ENCODE measurements at regions not wholly inside any gene's neighbourhood (a gene's known extent, or its start where the extent isn't known, plus 50 kb on each side); places are given as distances from the start of the nearest gene placed in this dataset.

- TF ChIP-seq MYC (IDR thresholded peaks at IDR 0.05; ENCODE audit: low read depth, low read length) (no peak), CTCF (IDR thresholded peaks at IDR 0.05; ENCODE audit: low read depth, low read length) (no peak), POLR2A (IDR thresholded peaks at IDR 0.05; ENCODE audit: extremely low read depth, insufficient read length) (no peak)
- TF ChIP-seq, protein P1, sequence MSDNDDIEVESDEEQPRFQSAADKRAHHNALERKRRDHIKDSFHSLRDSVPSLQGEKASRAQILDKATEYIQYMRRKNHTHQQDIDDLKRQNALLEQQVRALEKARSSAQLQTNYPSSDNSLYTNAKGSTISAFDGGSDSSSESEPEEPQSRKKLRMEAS (IDR thresholded peaks at IDR 0.05; ENCODE audit: low read depth, low read length): no peak
- no peak for DNase-seq (ENCODE audit: low read depth)
- H3K4me3 ChIP-seq (ENCODE audit: low read depth, low read length): no peak overlapping the region
These were observed 167.8 kb downstream of the IRF8 start for GRCh38 chr16:86066811-86067210.

DNA sequence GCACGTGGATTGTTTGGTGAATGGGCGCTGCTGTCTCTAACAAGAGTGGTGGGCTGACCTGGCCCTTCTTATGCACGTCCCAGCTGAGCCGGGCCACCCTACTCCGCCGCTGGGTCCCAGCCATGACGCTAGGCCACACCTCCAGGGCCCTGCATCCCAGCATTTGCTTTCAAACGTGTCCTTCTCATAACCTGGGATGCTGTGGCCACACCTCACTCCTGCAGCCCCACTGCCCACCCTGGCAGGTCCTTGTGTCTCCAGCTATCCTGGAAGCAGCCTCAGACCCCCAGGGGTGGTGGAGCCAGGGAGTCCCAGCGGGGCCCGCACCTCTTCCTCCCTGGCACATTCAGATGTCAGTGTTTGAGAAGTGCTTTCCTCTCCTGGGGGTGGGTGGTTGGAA, 168.6 kb downstream of the IRF8 start:
- no peak for TF ChIP-seq CTCF (IDR thresholded peaks at IDR 0.05; ENCODE audit: low read depth, low read length)
- TF ChIP-seq POLR2A (IDR thresholded peaks at IDR 0.05; ENCODE audit: extremely low read depth, insufficient read length): no peak
- TF ChIP-seq, protein P1 (IDR thresholded peaks at IDR 0.05; ENCODE audit: low read depth, low read length): no peak
- TF ChIP-seq MYC (IDR thresholded peaks at IDR 0.05; ENCODE audit: low read depth, low read length): no peak
- no peak for DNase-seq (ENCODE audit: low read depth)
- H3K4me3 ChIP-seq (ENCODE audit: low read depth, low read length): no peak overlapping the region

DNA sequence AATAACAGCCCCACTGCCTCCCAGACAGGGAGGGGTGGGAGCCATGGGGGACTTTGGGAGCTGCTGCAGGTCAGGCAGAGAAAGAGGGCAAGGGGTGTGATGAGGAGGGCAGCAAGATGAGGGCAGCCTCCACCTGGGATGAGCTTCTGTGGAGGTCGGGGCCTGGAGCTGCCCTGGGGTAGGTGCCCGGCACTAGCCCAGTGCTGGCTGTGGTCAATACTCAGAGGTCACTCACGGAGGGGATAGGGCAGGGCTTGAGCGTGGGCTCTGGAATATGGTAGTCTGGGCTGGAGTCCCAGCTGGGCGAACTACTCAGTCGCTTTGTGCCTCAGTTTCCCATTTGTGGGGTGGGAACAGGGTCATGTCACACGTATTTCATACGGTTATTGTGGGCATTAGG, 169.0 kb downstream of the IRF8 start:
- TF ChIP-seq, protein P1 (IDR thresholded peaks at IDR 0.05; ENCODE audit: low read depth, low read length): no peak
- TF ChIP-seq POLR2A (IDR thresholded peaks at IDR 0.05; ENCODE audit: extremely low read depth, insufficient read length): no peak
- no peak for TF ChIP-seq CTCF (IDR thresholded peaks at IDR 0.05; ENCODE audit: low read depth, low read length)
- no peak for TF ChIP-seq MYC (IDR thresholded peaks at IDR 0.05; ENCODE audit: low read depth, low read length)
- DNase-seq (ENCODE audit: low read depth): no peak
- H3K4me3 ChIP-seq (ENCODE audit: low read depth, low read length): no peak overlapping the region

DNA sequence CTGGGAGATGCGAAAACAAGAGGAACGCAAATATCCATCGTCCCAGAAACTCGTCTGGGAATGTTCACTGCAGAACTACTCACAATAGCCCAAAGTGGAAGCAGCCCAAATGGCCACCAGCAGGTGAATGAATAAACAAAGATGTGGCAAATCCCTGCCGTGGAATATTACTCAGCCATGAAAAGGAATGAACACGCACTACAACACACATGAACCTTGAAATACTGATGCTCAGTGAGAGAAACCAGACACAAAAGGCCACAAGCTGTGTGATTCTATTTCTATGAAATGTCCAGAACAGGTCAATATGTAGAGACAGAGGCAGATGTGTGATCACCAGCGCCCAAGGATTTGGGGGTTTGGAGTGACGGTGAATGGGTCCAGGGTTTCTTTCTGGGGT, 169.8 kb downstream of the IRF8 start:
- H3K4me3 ChIP-seq (ENCODE audit: low read depth, low read length): no peak overlapping the region
- DNase-seq (ENCODE audit: low read depth): no peak
- TF ChIP-seq CTCF (IDR thresholded peaks at IDR 0.05; ENCODE audit: low read depth, low read length) (no peak), POLR2A (IDR thresholded peaks at IDR 0.05; ENCODE audit: extremely low read depth, insufficient read length) (no peak), MYC (IDR thresholded peaks at IDR 0.05; ENCODE audit: low read depth, low read length) (no peak)
- TF ChIP-seq, protein P1 (IDR thresholded peaks at IDR 0.05; ENCODE audit: low read depth, low read length): no peak

DNA sequence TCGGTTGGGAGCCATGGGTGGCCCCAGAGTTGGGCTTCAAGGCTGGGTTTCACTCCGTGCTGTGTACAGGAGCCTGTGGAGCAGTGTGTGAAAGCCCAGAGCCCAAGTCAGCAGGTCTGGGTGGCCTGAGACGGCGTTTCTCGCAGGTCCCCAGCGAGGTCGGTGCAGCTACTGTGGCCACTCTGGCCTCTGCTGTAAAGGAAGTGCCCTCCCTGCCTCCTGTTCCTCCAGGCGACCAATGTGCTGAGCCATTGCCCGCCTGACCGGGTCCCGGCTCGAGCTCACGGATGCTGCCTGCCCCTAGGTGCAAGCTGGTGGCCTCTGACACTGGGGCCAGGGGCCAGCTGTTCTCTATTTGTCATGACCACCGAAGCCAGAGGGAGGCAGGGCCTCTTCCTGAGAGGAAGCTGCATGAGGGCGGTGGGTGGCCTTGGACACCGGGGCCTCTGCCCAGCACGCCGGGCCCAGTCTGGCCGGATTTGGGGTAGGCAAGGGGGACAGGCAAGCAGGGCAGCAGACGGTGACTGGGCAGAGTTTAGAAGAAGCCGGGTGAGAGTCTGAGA, 170.9 kb downstream of the IRF8 start:
- TF ChIP-seq, protein P1 (IDR thresholded peaks at IDR 0.05; ENCODE audit: low read depth, low read length): no peak
- no peak for DNase-seq (ENCODE audit: low read depth)
- H3K4me3 ChIP-seq (ENCODE audit: low read depth, low read length): no peak overlapping the region

DNA sequence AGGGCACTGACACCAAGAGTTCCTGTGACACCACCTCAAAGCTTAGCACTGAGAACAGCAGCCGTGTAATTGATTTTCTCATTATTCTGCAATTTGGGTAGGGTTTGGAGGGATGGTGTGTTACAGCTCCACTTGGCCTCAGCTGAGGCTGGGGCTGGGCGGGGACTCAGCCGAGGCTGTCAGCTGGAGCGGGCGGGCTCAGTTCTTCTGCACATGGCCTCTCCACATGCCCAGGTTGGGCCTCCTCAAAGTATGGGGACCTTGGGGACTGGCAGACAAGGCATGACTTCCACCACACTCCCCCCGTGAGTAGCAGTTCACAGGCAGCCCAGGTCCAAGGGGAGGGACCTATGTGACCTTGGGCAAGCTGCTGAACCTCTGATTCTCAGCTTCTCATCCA, 171.5 kb downstream of the IRF8 start:
- H3K4me3 ChIP-seq (ENCODE audit: low read depth, low read length): no peak overlapping the region
- no peak for DNase-seq (ENCODE audit: low read depth)
- TF ChIP-seq POLR2A (IDR thresholded peaks at IDR 0.05; ENCODE audit: extremely low read depth, insufficient read length): no peak
- TF ChIP-seq CTCF (IDR thresholded peaks at IDR 0.05; ENCODE audit: low read depth, low read length): no peak
- TF ChIP-seq, protein P1 (IDR thresholded peaks at IDR 0.05; ENCODE audit: low read depth, low read length): no peak
- no peak for TF ChIP-seq MYC (IDR thresholded peaks at IDR 0.05; ENCODE audit: low read depth, low read length)
